SU-DHL-6 (cell line): ENCODE measurements at regions not wholly inside any gene's neighbourhood (a gene's known extent, or its start where the extent isn't known, plus 50 kb on each side); places are given as distances from the start of the nearest gene placed in this dataset.

ENCODE experiments used
- CTCF ChIP-seq: fragments of 200-600 bp; sonication (generic); IDR thresholded peaks from one replicate; pipeline ENCODE4 v1.5.1; 2017; ENCODE audit warnings: antibody characterized with exemption, mild to moderate bottlenecking, low read length, moderate library complexity; ENCODE audit not compliant: insufficient read depth, poor library complexity, severe bottlenecking
- EZH2phosphoT487 ChIP-seq: fragments of 200-600 bp; sonication (generic), shearing (Covaris generic); conservative IDR thresholded peaks from 2 replicates; pipeline ENCODE4 v1.6.1; 2018; ENCODE audit warnings: mild to moderate bottlenecking, antibody characterized with exemption, low read length, moderate library complexity, mixed read lengths

- TF ChIP-seq CTCF (no peak), EZH2phosphoT487 (no peak)
Measured at GRCh38 chr18:25825979-25826776, 264.2 kb downstream of the SS18 start.
